GM18520 (cell line): ENCODE measurements at regions not wholly inside any gene's neighbourhood (a gene's known extent, or its start where the extent isn't known, plus 50 kb on each side); places are given as distances from the start of the nearest gene placed in this dataset.

Source experiments
- ATAC-seq: cut with Tn5 transposase; IDR thresholded peaks from one replicate; pipeline ENCODE4 v1.9.1; 2021; ENCODE audit not compliant: unreplicated experiment

DNA sequence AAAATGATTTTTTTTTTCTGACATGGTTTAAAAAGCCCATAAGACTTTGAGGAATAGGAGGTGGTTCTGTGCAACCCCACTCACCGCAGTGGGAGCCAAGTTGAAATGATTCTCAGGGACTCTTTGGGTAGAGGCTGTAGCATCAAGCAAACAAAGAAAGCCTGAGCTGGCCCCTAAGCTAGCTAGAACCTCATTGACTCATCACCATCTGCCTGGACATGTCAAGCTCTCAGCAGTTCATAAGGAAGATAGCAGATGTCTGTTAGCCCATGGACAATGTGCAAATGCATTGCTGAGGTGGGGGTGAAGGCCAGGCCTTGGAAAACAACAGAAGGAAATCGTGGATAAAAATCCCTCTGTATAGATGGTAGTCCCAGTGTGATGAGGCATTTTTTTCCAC, 234.8 kb downstream of the NR2F2 start:
- ATAC-seq, result no peak

DNA sequence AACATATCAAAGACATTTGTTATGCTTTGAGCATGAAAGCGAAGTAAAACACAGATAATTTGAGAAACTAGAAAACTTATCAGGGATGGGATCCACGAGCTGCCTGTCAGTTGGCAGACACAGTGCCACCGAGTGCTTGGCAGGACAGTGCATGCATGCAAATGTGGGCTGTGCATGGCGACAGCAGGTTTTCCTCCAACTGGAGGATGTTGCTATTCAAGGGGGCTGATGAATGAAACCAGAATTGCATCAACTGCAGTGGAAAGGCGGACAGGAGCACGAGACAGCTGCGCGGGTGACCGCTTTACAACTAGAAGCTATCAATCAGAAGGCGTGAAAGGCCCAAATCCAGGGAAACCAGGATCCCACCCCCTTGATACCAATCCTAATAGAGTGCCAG, 244.3 kb downstream of the NR2F2 start:
- no peak for ATAC-seq

DNA sequence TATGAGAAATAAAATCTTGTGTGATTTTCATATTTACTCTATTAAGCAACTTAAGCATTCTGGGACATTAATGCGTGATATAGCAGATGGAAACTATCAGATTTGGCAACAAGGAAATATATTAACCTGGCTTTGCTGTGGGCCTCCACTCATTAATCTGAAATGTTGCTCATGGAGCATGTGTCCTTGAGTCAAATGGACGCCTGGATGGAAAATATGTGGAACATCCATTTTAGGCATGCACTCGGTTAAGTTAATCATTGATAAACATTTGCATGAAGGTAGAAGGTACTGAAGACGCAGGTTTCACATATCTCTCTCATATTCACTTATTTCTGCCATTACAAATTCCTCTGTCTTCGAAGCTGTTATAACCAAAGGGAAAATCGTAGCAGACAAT, 246.1 kb downstream of the NR2F2 start:
- no peak for ATAC-seq

DNA sequence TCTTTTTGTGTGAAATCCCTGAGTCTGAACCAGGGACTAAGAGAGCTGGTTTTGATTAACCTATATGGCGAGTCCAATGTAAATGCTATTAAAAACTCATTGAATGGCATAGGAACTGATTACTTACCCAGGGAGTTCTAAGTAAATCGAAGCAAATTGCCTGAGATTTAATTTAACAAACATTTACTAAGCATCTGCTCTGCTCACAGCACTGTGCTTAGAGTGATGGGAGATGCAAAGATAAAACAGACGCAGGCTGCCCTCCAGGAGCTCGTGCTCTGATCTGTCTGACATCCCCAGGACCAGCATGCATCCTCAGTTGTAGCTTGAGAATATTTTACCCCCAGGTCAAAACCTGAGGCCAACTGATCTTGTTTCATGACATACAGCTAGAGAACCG, 247.9 kb downstream of the NR2F2 start:
- no peak for ATAC-seq

DNA sequence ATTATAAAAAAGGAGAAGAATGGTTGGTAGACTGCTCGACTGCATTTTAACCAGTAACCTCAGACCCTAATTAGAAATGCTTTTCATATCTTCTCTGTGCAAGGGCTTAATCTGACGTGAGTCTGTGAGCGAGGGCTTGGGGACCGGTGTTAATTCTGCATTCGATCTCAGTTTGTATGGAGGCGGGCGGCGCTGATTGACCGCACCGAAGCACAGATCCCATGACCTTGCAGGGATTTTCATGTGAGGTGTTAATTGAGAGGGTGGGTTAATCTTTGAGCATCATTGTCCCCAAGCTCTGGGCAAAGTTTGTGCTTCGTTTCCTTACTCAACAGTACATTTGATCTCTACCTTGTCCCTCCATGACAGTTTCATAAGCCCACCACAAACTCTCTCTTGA, 250.9 kb downstream of the NR2F2 start:
- no peak for ATAC-seq

DNA sequence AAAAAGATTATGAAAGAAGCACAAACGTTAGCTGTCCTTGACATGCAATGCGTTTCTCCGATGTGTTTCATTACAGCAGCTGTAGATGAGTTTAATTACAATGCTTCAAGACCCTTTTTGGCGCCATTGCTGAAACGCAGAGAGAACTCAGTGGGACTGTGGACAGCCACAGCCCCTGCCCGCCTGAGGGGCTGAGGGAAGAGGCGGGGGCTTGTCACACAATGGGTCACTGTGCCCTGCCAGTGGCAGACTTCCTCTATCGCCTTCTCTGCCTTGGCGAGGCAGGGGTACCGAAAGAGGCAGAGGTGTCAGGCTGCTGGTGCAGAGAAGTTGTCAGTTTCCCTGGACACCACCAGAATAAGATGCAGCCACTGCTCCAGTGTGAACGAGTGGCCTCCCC, 252.0 kb downstream of the NR2F2 start:
- no peak for ATAC-seq

DNA sequence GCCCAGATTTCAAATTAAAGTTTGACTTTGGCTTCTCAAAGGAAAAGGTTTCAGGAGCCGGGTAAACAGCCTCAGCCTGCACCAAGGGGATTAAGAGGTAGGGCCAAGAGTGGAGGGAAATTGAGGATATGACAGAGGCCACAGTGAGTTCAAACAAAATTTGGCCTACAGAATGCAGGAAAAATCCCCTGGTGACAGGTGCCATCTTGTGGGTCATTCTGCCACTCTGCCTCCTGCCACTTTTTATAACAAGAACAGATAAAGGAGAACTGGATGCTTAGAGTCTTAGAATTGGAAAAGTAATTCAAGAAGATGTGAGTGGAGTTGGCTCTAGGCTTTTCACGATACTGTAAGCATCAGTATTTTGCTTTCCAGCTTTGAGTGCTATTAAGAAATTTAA, 253.2 kb downstream of the NR2F2 start:
- no peak for ATAC-seq

DNA sequence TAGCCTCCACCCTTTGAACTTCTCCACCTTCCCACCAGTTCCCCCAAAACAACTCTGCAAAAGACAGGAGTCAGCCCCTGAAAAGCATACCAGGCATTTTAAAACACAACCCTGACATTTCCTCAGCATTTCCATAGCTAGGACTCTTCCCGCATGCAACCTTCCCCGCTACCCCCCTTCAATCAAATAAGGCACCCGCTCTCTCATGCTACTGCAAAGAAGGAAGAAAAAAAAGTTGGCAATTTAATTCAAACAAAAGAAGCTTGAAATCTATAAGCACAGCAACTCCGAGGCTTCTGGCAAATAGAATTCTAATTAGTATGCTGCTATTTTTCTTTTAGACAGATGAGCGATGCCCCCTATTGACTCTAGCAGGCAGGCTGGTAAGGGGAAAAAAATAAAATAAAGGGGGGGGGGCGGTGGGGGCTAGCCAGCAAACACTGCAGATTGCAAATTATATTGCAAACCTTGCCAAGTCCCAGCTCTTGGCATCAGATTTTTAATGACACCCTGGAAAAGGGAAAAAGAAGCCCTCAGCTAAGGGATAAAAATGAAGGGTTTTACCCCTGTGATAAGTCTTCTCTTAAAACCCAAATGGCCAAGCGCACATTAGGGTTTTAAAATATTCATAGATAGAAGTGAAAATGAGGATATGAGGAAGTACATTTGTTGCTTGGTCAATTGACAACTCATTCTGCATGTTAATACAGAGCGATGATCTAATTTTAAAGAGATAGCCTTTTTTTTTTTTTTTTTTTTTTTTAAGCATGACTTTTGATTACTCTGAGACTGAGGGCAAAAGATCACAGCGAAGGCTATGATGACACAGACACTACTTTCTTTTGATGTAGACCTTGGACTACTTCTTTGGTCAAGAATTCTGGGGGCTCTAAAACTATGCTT, 255.2 kb downstream of the NR2F2 start:
- no peak for ATAC-seq

DNA sequence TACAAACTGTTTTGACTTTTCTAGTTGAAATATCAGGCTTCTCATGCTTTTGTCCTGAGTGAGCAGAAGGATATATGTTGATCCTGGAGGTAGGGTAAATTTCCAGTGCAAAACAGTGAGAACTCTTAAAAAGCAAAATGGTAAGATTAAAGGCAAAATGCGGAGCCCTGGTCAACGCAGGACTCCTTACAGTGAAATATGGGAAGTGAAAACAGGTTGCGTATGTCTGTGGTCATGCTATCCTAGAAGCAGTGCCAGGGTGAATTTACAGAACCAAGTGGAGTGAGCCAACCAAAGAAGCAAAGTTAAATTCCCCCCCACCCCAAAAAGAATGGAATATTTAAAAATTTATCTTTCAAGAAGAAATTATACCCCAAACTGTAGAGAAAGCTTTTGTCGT, 256.4 kb downstream of the NR2F2 start:
- no peak for ATAC-seq

DNA sequence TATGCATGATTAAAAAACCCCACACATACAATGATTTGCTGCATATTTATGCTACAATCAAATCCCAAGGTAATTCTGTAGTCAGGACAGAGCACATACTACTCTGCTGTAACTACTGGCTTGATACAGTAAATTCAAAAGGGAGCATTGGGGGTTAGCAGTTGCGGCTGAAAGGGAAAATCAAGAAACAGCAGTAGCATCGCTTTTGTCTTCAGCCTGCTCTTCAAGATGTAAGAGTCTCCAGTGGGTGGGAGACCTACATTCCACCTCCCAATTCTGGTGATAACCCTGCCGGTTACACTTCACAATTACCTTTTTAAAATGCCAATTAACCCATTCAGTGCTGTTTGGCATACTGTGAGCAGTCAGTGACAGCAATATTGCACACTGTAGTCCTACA, 259.4 kb downstream of the NR2F2 start:
- no peak for ATAC-seq

DNA sequence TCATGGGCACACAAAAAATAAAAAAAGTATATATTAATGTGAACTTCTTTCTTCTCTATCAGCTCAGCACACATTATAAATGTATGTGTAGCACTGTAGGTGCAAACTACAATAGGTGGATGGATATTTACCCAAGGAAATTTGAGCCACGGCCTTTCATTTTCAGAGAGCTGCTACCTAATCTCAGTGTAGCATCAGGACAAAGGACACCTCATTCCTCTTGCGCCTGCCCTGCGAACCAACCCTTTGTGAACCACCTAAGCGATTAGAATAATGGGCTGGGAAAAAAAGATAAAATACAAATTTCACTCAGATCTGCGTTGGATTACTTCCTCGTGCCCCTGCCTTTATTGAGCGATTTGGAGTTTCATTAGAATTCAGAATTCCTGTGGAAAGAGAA, 263.2 kb downstream of the NR2F2 start:
- ATAC-seq, result no peak

DNA sequence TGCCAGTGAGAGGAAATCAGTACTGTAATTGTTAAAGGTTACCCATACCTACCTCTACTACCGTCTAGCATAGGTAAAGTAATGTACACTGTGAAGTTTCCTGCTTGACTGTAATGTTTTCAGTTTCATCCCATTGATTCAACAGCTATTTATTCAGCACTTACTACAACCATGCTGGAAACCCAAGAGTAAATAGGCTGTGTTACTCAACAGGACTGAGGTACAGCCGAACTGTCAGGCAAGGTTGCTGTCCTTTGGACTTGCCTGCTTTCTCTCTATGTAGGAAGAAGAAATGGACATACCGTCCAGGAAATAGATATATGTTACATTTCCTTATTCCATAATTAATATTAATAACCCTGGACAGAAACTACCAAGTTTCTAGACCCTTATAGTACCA, 265.5 kb downstream of the NR2F2 start:
- no peak for ATAC-seq

DNA sequence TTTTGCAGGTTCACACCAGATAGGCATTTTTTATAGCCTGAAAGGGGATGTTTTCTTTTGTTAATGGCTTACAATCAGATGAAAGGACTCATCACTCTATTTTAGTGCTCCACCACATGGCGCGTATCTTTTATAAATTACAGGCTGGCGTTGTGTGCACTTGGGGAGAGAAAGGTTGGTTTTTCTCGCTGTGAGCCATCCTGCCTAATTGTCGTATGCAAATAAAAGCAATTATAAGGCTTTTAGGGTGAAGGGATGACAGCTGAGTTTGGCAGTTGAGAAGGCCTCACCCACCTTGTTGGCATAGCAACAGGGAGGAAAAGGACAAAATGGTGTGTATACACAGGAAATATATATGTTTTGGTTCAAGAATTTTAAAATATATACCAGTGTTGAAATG, 268.0 kb downstream of the NR2F2 start:
- no peak for ATAC-seq

DNA sequence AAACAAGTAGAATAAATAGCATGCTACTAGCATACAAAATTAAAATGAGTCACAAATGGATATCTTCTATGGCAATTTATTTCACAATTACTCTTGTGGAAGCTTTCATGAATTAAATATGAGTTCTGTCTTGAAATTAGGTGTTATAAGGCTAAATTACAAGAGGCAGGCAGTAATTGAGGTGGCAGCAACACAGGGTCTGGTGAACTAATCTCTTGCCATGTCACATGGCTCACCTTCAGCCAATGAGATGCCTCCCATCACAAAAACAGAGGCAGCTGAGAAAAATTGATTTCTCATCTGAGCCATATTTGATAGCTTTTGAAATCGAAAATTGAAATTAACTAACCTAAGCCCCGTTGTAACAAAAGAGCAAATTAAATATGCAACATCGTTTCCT, 268.8 kb downstream of the NR2F2 start:
- no peak for ATAC-seq

DNA sequence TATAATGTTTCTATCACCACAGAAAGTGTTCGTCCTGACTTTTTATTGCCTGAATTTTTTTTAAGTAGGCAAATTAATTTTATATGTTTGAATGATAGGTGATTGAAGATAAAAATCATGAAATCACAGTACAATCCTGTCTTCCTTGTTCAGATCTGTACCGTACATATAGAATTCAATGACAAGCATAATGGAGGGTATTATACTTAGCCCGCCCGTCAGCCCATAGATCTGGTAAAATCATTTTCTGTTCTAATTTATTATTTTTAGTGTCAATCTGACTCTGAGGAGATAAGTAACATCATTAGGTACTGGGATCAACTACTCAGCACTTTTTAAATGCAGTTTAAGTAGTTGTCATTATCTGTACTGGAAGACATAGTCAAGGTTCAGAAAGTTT, 269.9 kb downstream of the NR2F2 start:
- ATAC-seq, result no peak

DNA sequence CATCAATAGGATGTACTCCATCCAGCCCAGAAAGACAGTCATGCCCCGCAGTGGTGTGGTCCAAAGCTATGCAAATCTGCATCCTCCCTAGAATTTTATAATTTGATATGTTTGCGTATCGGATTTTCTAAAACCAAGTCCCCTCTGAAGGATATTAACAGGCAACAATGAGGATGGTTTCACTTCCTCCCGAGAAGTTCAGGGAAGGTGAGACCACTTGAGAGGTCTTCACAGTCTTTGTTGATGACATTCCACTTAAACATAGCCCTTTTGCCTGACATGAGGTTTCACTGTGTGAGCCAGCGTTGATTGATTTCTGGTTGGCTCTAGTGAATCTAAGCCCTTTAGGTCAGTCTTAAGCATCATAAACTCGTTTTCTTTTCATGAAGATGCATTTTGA, 276.1 kb downstream of the NR2F2 start:
- no peak for ATAC-seq

DNA sequence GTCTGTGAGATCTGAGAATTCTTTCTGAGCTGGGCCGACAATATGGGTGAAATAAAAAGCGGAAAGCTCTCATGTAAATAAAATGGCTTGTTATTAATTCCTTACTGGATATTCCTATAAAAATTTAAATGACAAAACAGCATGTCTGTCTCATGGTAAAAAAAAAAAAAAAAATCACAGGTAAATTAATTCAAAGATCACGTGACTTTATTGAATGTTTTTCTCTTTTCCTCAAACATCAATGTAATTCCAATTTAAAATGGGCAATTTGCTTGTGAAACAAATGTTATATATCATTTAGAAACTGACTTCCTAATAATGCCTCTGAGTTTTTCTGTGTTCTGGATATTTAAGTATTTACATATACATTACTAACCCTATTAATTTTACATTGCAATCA, 280.3 kb downstream of the NR2F2 start:
- no peak for ATAC-seq

DNA sequence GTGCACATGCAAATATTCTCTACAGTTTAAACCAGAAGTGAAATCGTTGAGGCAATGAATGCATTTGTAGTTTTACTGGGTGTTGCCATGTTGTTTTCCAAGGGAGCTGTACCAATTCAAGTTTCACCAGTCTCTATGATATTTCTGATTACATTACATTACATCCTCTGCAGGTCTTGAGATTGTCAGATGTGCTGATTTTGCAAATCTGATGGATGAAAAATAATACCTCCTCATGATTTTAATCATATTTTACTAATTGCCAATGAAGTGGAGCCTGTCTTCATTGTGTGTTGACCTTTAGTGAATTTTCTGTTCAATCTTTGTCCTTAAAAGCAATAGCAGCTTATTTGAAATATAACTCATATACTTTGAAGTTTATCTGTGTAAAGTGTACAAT, 282.4 kb downstream of the NR2F2 start:
- no peak for ATAC-seq

DNA sequence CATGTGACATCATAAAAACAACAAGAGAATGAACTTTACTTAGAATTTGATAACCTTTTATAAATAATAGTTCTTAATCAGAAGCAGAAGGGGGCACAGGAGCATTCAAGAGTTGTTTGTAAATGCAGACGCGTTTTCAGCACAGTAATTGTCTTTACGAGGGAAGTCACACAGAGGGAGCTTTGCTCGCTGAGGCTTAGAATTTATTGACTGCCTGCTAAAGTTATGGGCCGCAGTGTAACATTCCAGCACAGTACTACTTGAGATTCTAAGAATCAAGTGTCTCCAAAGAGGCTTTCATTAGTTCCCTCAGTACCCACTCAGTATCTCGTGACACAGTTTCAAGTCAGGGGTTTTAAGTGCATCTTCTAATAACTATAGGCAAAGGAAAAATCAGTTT, 288.7 kb downstream of the NR2F2 start:
- ATAC-seq, result no peak

DNA sequence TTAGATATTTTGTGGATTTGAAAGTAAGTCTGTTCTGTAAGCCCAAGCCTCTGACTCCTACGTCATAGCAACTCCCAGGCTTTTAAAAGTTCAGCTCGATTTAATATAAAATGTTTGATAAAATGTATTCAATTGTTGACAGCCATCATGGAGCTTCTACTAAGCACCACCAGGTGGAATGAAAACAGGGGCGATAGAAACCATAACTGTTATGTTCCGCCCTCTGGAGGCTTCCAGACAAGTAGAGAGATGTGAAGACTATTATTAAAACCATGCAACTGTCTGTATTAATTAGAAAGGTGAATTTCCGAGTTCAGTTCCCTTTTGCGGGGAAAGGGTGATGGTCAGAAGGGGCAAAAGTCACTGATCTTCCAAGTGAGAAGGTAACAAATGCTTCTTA, 292.2 kb downstream of the NR2F2 start:
- no peak for ATAC-seq

DNA sequence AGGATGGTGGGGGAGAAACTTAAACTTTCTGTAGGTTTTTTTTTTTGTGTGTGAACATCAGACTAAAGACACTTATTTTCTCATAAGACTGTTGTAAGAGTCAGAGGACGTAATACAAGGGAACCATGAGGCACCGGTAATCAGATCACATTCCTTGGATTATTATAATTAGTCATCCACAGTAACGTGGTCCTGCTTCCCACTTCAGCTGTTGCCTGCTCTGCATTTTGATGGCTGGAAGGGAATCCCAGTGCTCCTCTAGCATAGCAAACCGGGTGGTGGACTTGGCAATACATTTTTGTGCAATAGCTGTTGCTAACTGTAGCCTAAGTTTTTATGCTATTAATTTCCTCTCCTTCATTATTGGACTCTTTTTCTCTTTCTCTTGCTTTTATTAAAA, 294.8 kb downstream of the NR2F2 start:
- no peak for ATAC-seq

DNA sequence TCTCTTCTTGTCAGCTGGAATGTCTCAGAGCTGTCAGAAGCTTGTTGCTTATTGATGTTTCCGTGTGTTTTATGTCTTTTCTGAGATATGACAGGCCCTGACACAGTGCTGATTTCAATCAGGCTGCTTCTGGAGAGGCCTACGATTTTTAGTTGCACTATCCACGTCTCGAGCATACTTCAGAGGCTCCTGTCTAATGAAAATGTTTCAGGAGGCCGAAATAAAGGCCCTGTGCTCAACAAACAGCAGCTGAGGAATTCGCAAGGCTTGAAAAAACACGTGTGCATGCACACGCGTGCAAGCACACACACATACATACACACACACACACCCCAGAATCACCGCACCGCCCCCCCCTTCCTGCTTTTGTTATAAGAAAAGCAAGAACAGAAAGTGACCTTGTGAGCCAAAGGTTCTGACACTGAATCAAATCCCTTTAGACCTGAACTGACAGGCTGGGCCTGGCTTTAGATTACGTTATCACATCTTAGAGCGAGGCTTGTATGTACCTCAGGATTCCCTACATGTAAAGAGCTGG, 296.6 kb downstream of the NR2F2 start:
- no peak for ATAC-seq

DNA sequence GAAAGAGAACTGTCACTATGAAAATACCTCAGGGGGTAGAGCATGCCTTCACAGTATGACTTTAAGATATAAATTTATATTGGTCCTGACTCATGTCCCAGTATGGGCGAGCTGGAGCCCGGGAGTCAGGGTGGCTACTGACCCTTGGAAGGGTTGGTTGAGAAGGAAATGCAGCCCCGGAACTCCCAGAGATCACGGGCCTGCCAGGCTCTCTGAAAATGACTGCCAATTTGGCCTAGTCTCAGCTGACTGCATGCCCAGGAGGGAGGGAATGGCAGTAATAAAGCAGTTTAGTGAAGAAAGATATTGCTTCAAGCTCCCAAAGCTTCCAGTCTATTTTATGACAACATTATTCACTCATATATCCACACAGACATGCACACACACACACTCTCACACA, 299.0 kb downstream of the NR2F2 start:
- ATAC-seq, result no peak
